Omental fat pad (tissue), 3 donors: ENCODE measurements at regions not wholly inside any gene's neighbourhood (a gene's known extent, or its start where the extent isn't known, plus 50 kb on each side); places are given as distances from the start of the nearest gene placed in this dataset.

ENCODE experiments used
- ATAC-seq: fragments of 150-250 bp; one replicate; pipeline ENCODE4 v1.9.1; 2016; ENCODE audit warnings: mild to moderate bottlenecking, moderate library complexity; ENCODE audit not compliant: low FRiP score
- DNase-seq: peaks from one replicate; pipeline ENCODE4 v3.0.0-alpha.2; 2019; ENCODE audit warnings: low spot score
- TF ChIP-seq, protein P1 (sequence below), 3 donors: fragments of 450-650 bp; IDR thresholded peaks; one replicate each; pipeline ENCODE4 v1.5.1; 2016 to 2017; ENCODE audit warnings: antibody characterized with exemption in 3 of 3, mild to moderate bottlenecking in 3 of 3, moderate library complexity in 2 of 3

- no peak for ATAC-seq
- TF ChIP-seq, protein P1, sequence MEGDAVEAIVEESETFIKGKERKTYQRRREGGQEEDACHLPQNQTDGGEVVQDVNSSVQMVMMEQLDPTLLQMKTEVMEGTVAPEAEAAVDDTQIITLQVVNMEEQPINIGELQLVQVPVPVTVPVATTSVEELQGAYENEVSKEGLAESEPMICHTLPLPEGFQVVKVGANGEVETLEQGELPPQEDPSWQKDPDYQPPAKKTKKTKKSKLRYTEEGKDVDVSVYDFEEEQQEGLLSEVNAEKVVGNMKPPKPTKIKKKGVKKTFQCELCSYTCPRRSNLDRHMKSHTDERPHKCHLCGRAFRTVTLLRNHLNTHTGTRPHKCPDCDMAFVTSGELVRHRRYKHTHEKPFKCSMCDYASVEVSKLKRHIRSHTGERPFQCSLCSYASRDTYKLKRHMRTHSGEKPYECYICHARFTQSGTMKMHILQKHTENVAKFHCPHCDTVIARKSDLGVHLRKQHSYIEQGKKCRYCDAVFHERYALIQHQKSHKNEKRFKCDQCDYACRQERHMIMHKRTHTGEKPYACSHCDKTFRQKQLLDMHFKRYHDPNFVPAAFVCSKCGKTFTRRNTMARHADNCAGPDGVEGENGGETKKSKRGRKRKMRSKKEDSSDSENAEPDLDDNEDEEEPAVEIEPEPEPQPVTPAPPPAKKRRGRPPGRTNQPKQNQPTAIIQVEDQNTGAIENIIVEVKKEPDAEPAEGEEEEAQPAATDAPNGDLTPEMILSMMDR (IDR thresholded peaks at IDR 0.05), result no peak
- no peak for DNase-seq
These were observed 385.6 kb downstream of the UQCRFS1 start for GRCh38 chr19:28827382-28827781.

GRCh38 chr19:28823338-28823961 is 389.5 kb downstream of the UQCRFS1 start:
- ATAC-seq, result no peak
- TF ChIP-seq, protein P1 (IDR thresholded peaks at IDR 0.05), result no peak
- no peak for DNase-seq

DNA sequence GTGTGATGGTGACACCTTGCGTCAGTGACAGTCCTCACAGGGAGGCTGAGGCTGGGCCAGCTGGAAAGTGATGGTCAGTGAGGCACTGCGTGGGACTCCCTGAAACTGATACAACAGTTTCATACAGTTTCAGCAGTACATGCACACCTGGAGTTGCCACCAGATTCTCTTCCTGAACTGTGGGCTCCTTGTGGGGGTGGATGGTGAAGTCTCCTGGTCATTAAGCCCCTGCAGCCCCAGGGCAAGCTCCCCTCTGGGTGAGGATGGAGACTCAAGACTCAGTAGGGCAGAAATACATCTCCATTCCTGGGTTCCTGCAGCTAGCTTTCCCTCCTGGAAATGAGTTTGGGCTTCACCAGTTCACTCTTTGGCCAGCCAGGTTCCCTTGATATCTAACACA is 392.7 kb downstream of the UQCRFS1 start:
- TF ChIP-seq, protein P1 (IDR thresholded peaks at IDR 0.05), result no peak
- DNase-seq, result no peak

GRCh38 chr19:28815257-28815656 is 397.7 kb downstream of the UQCRFS1 start:
- no peak for ATAC-seq
- no peak for DNase-seq
- TF ChIP-seq, protein P1 (IDR thresholded peaks at IDR 0.05), result no peak

More for the DNA sequence above, 392.7 kb downstream of the UQCRFS1 start:
- no peak for ATAC-seq

GRCh38 chr19:28794301-28794700 is 418.6 kb downstream of the UQCRFS1 start:
- DNase-seq (no peak), ATAC-seq (no peak)
- TF ChIP-seq, protein P1 (IDR thresholded peaks at IDR 0.05), result no peak

DNA sequence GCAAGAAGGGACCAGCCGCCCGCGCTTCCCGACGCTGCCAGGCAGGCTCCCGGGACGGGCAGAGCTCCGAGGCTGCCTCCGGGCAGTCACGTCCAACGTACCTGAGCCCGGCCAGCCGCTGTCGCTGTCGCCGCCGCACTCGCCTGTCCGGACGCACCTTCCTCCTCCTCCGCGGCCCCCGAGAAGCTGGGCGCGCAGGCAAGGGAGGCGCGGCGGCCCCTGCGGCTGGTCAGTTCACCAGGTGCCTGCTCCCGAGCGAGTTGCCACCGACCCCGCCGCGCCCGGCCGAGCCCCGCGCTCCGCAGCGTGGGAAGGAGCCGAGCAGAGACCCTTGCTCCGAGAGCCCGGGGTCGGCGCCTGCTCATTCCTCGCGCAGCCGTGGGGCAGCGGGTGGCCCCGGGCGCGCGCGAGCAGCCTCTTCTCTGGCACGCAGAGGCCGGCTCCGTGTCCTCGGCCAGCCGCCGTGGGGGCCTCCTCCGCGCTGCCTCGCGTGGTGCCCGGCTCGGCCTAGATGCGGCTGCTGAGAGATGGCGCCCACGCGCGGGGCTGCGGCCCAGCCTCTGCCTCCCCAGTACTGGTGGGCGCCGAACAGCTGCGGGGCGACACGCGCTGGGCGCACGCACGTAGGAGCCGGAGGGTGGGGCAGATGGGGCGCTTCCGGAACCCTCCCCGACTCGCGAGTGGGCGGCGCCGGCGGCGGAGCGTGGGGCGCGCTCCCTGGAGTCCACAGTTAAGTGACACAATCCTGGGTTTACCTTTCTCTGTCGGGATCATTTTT is 419.4 kb downstream of the UQCRFS1 start:
- ATAC-seq, result no peak
- DNase-seq, result no peak
- TF ChIP-seq, protein P1 (IDR thresholded peaks at IDR 0.05), result no peak

DNA sequence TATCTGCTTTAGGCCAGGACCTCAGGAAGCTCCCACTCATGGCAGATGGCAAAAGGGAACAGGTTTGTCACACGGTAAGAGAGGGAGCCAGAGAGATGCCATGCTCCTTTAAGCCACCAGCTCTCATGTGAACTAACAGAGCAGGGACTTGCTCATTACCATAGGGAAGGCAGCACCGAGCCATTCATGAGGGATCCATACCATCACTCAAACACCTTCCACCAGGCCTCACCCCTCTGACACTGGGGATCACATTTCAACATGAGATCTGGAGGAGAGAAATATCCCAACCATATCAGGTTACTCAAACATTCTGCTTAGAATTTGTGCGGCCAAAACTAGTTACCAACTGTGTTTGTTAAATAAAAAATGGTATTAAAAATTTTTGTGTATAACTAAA is 427.0 kb downstream of the UQCRFS1 start:
- DNase-seq (no peak), ATAC-seq (no peak)
- TF ChIP-seq, protein P1 (IDR thresholded peaks at IDR 0.05), result no peak
